ENCODE measurements at regions not wholly inside any gene's neighbourhood (a gene's known extent, or its start where the extent isn't known, plus 50 kb on each side); places are given as distances from the start of the nearest gene placed in this dataset.

DNA sequence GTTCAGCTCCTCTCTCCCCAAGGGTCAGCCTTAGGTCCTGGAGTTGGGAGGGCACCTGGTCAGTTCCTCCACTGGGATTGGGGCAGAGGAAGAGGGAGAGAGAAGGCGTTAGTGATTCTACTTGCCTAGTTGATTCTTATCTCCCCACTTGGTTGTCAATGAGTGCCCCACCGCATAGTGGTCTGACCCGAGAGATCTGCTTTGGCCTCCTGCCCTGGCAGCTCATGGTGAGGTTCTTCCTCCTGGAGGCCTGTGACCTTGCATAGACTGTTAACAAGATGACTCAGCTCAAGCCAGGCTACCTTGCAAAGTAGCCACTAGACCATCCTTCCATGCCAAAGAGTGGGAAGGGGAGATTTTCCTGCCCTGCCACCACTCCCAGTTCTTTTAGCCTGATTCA lies 160.6 kb downstream of the TMEM200A start:
- H3K27me3 ChIP-seq: no peaks in the 10 kb centered on the region
- H3K9ac ChIP-seq: no peak overlapping the region
- Mint-ChIP-seq H3K4me1 (no peaks in the 10 kb centered on the region), H3K36me3 (no peaks in the 10 kb centered on the region), H3K27ac (no peak overlapping the region), H3K4me3 (no peak overlapping the region), H3K9me3 (peaks cover 5% of the 10 kb centered on the region), H3K27me3 (ENCODE audit: insufficient read depth, low read depth) (peaks cover 4% of the 10 kb centered on the region)
- H3F3A ChIP-seq (ENCODE audit: low read depth): no peaks in the 10 kb centered on the region
- H3K4me2 ChIP-seq: no peak overlapping the region
- H3K9me3 ChIP-seq (ENCODE audit: low read depth): no peaks in the 10 kb centered on the region
- H3K4me3 ChIP-seq: no peak overlapping the region
- DNase-seq (ENCODE audit: low spot score): no peak
- TF ChIP-seq, protein P1, sequence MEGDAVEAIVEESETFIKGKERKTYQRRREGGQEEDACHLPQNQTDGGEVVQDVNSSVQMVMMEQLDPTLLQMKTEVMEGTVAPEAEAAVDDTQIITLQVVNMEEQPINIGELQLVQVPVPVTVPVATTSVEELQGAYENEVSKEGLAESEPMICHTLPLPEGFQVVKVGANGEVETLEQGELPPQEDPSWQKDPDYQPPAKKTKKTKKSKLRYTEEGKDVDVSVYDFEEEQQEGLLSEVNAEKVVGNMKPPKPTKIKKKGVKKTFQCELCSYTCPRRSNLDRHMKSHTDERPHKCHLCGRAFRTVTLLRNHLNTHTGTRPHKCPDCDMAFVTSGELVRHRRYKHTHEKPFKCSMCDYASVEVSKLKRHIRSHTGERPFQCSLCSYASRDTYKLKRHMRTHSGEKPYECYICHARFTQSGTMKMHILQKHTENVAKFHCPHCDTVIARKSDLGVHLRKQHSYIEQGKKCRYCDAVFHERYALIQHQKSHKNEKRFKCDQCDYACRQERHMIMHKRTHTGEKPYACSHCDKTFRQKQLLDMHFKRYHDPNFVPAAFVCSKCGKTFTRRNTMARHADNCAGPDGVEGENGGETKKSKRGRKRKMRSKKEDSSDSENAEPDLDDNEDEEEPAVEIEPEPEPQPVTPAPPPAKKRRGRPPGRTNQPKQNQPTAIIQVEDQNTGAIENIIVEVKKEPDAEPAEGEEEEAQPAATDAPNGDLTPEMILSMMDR (IDR thresholded peaks at IDR 0.05): no peak
- TF ChIP-seq EZH2phosphoT487 (IDR thresholded peaks at IDR 0.05) (no peak), EZH2 (IDR thresholded peaks at IDR 0.05) (no peak)
- no peaks in the 10 kb centered on the region for H3K4me1 ChIP-seq
- no peaks in the 10 kb centered on the region for H3K36me3 ChIP-seq
- no peak overlapping the region for H3K27ac ChIP-seq
- H2AFZ ChIP-seq (replicated peaks): no peak overlapping the region
- H4K20me1 ChIP-seq (ENCODE audit: low read depth): no peaks in the 10 kb centered on the region
- no peaks in the 10 kb centered on the region for H3K79me2 ChIP-seq (ENCODE audit: low read depth)

DNA sequence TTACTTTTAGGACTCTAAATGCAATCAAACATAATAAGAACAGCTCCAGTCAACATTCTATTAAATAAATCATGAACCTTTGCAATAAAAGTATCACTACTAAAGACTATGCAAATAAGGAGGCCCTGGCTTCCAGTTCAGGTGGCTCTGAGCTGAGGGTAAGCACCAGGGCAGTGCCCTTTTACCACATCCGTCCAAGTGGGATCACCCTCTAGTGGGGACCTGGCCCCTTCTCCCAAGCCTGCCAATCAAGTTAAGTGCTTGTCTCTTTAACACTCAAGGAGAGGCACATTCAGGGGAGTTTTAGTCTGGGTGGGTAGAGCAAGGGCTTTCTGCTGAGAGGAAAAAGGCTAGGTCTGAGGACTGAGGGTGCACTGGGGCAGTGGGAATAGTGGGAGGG lies 161.4 kb downstream of the TMEM200A start:
- Histone ChIP-seq H3K4me1 (no peaks in the 10 kb centered on the region), H3K36me3 (no peaks in the 10 kb centered on the region), H3K27ac (no peak overlapping the region), H3K9me3 (ENCODE audit: low read depth) (no peaks in the 10 kb centered on the region), H4K20me1 (ENCODE audit: low read depth) (no peaks in the 10 kb centered on the region), H3K4me2 (no peak overlapping the region), H3K9ac (no peak overlapping the region), H3F3A (ENCODE audit: low read depth) (no peaks in the 10 kb centered on the region), H3K4me3 (no peak overlapping the region), H3K27me3 (no peaks in the 10 kb centered on the region), H2AFZ (replicated peaks) (no peak overlapping the region), H3K79me2 (ENCODE audit: low read depth) (no peaks in the 10 kb centered on the region)
- TF ChIP-seq, protein P1 (IDR thresholded peaks at IDR 0.05): no peak
- no peak for TF ChIP-seq EZH2phosphoT487 (IDR thresholded peaks at IDR 0.05)
- TF ChIP-seq EZH2 (IDR thresholded peaks at IDR 0.05): no peak
- Mint-ChIP-seq H3K4me3 (no peak overlapping the region), H3K27ac (no peak overlapping the region), H3K36me3 (no peaks in the 10 kb centered on the region), H3K4me1 (no peaks in the 10 kb centered on the region), H3K27me3 (ENCODE audit: insufficient read depth, low read depth) (peaks cover 4% of the 10 kb centered on the region), H3K9me3 (peaks cover 5% of the 10 kb centered on the region)
- DNase-seq (ENCODE audit: low spot score): no peak

DNA sequence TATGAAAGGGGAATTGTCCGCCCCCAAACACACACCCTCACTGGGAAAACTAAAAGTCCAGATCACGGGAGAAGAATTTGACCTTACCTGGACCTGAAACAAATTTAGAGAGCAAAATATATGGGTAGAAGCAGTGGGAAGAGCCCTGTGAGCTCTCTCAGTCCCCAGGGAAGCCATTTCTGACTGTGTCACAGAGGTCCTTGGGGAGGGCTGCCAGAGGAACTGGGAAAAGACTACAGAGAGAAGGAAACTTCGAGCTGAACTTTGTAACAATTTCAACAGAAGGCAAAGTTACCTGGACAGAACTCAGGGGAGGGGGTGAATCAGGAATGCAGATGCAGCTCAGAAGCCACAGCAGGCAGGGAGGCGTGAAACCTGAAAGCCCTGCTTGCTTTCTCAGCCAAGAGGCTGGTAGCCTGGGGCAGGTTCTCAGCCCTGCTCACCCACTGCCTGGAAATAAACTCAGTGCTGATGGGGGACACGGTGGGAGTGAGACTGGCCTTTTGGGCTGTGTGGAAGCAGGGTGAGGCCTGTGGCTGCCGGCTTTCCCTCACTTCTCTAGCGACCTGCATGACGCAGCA lies 163.8 kb downstream of the TMEM200A start:
- Histone ChIP-seq H3K4me3 (no peak overlapping the region), H2AFZ (replicated peaks) (no peak overlapping the region), H3K9ac (no peak overlapping the region), H3K36me3 (no peaks in the 10 kb centered on the region), H3F3A (ENCODE audit: low read depth) (no peaks in the 10 kb centered on the region), H3K9me3 (ENCODE audit: low read depth) (no peaks in the 10 kb centered on the region), H4K20me1 (ENCODE audit: low read depth) (no peaks in the 10 kb centered on the region), H3K79me2 (ENCODE audit: low read depth) (no peaks in the 10 kb centered on the region), H3K4me1 (no peaks in the 10 kb centered on the region), H3K27ac (no peak overlapping the region), H3K4me2 (no peak overlapping the region), H3K27me3 (no peaks in the 10 kb centered on the region)
- TF ChIP-seq EZH2phosphoT487 (IDR thresholded peaks at IDR 0.05) (no peak), EZH2 (IDR thresholded peaks at IDR 0.05) (no peak)
- TF ChIP-seq, protein P1 (IDR thresholded peaks at IDR 0.05): no peak
- no peak overlapping the region for H3K27ac Mint-ChIP-seq
- H3K4me3 Mint-ChIP-seq: no peak overlapping the region
- H3K4me1 Mint-ChIP-seq: no peaks in the 10 kb centered on the region
- H3K36me3 Mint-ChIP-seq: no peaks in the 10 kb centered on the region
- DNase-seq (ENCODE audit: low spot score): no peak
- peaks cover 5% of the 10 kb centered on the region for H3K9me3 Mint-ChIP-seq
- peaks cover 4% of the 10 kb centered on the region for H3K27me3 Mint-ChIP-seq (ENCODE audit: insufficient read depth, low read depth)
